H1 (cell line): ENCODE measurements at regions not wholly inside any gene's neighbourhood (a gene's known extent, or its start where the extent isn't known, plus 50 kb on each side); places are given as distances from the start of the nearest gene placed in this dataset.
"Not testable (repeated sequence)": the region's sequence is repeated elsewhere in the genome, so short reads cannot be mapped to it uniquely, and the experiment has no call there.

Experiments used
- CTCF ChIA-PET: fragments of 300-600 bp; sonication (Branson Sonifier 250); formaldehyde crosslinking; loops from one replicate; lab custom pipeline; 2021; ENCODE audit not compliant: partially characterized antibody; lab: Charles Lee
- POLR2A ChIA-PET: fragments of 300-600 bp; sonication (Branson Sonifier 250); formaldehyde crosslinking; loops from one replicate; lab custom pipeline; 2021; ENCODE audit warnings: inconsistent platforms; ENCODE audit not compliant: partially characterized antibody; lab: Charles Lee
- DNase-seq, 2 experiments: peaks; one replicate each; pipeline versions ENCODE4 v3.0.0 to v3.0.0-alpha.2; 2010 to 2022; ENCODE audit warnings: low spot score in 2 of 2, low read depth in 1 of 2, mixed read lengths in 1 of 2
- FAIRE-seq: peaks from 2 replicates; lab custom pipeline; 2011; peaks lifted over from hg19 to GRCh38; lab: Jason Lieb, UNC
- H2AFZ ChIP-seq: 2 replicates; pipeline ENCODE4 v1.8.1; 2012; ENCODE audit warnings: low read length, inconsistent platforms
- H2AK5ac ChIP-seq: 2 replicates; pipeline ENCODE4 v1.6.1; 2013; ENCODE audit warnings: low read depth, low read length
- H2BK120ac ChIP-seq: replicated peaks from 2 replicates; pipeline ENCODE3; 2013; ENCODE audit warnings: low read depth, low read length, inconsistent platforms
- H2BK12ac ChIP-seq: 2 replicates; pipeline ENCODE4 v1.6.1; 2013; ENCODE audit warnings: low read depth, low read length
- H2BK15ac ChIP-seq: 2 replicates; pipeline ENCODE4 v1.6.1; 2013; ENCODE audit warnings: low read length
- H2BK20ac ChIP-seq: 2 replicates; pipeline ENCODE4 v1.6.1; 2013; ENCODE audit warnings: low read length
- H2BK5ac ChIP-seq: 2 replicates; pipeline ENCODE4 v1.6.1; 2013; ENCODE audit warnings: low read depth, low read length
- H3K14ac ChIP-seq: 2 replicates; pipeline ENCODE4 v1.6.1; 2013; ENCODE audit warnings: inconsistent platforms; ENCODE audit not compliant: insufficient read length
- H3K18ac ChIP-seq: 2 replicates; pipeline ENCODE4 v1.6.1; 2013; ENCODE audit warnings: low read length; ENCODE audit errors: extremely low read depth
- H3K23ac ChIP-seq: 2 replicates; pipeline ENCODE4 v1.6.1; 2013; ENCODE audit warnings: inconsistent platforms; ENCODE audit not compliant: insufficient read length
- H3K23me2 ChIP-seq: 2 replicates; pipeline ENCODE4 v1.6.1; 2013; ENCODE audit warnings: low read depth, low read length
- H3K27ac ChIP-seq: 2 replicates; pipeline ENCODE4 v1.6.1; 2011; ENCODE audit warnings: low read depth, low read length, inconsistent platforms
- H3K27me3 ChIP-seq, 4 experiments: replicated peaks in 1 of 4; 1 replicate in 1 of 4; 2 replicates in 3 of 4; pipeline versions ENCODE4 v1.6.1 to v1.8.1; 2011 to 2013; ENCODE audit warnings: low read length in 3 of 4, mild to moderate bottlenecking in 3 of 4, inconsistent platforms in 2 of 4, mixed read lengths in 2 of 4, moderate library complexity in 1 of 4; ENCODE audit not compliant: control insufficient read depth in 3 of 4, insufficient read depth in 3 of 4; ENCODE audit errors: extremely low read depth in 1 of 4
- H3K36me3 ChIP-seq, 4 experiments: 2 replicates each; pipeline versions ENCODE4 v1.6.1 to v1.8.1; 2011 to 2013; ENCODE audit warnings: mild to moderate bottlenecking in 4 of 4, low read length in 3 of 4, moderate library complexity in 2 of 4, control low read depth in 1 of 4, inconsistent platforms in 1 of 4; ENCODE audit not compliant: insufficient read depth in 4 of 4, control insufficient read depth in 2 of 4
- H3K4ac ChIP-seq: replicated peaks from 2 replicates; pipeline ENCODE3; 2013; ENCODE audit warnings: low read length, low read depth, mixed read lengths, inconsistent platforms; ENCODE audit not compliant: insufficient read length
- H3K4me1 ChIP-seq, 4 experiments: replicated peaks in 1 of 4; 1 replicate in 1 of 4; 2 replicates in 3 of 4; pipeline versions ENCODE4 v1.6.1 to v1.8.1; 2011 to 2013; ENCODE audit warnings: low read length in 3 of 4, inconsistent platforms in 2 of 4, mixed read lengths in 1 of 4; ENCODE audit not compliant: insufficient read depth in 4 of 4, control insufficient read depth in 3 of 4
- H3K4me2 ChIP-seq, 2 experiments: 2 replicates each; pipeline versions ENCODE4 v1.6.1 to v1.8.1; 2011 to 2013; ENCODE audit warnings: low read depth in 2 of 2, low read length in 2 of 2, control low read depth in 1 of 2, inconsistent platforms in 1 of 2, mild to moderate bottlenecking in 1 of 2; ENCODE audit not compliant: insufficient read depth in 1 of 2
- H3K4me3 ChIP-seq, 4 experiments: fragments of 200-600, 300-600 bp in 1 of 4; sonication (generic), shearing (Covaris generic), sonication (Bioruptor Twin) in 1 of 4; 2 replicates each; pipeline versions ENCODE4 v1.5.1 to v1.8.1; 2011 to 2016; ENCODE audit warnings: low read length in 4 of 4, low read depth in 3 of 4, control low read depth in 2 of 4, inconsistent platforms in 2 of 4, mild to moderate bottlenecking in 2 of 4, mixed read lengths in 1 of 4, moderate library complexity in 1 of 4; ENCODE audit not compliant: insufficient read depth in 2 of 4; ENCODE audit errors: extremely low read depth in 1 of 4
- H3K56ac ChIP-seq: replicated peaks from 2 replicates; pipeline ENCODE3; 2013; ENCODE audit warnings: low read depth, mild to moderate bottlenecking, mixed read lengths, low read length, inconsistent platforms; ENCODE audit not compliant: insufficient read length
- H3K79me1 ChIP-seq: 2 replicates; pipeline ENCODE4 v1.6.1; 2013; ENCODE audit warnings: low read depth, low read length, control low read depth
- H3K79me2 ChIP-seq, 2 experiments: 2 replicates each; pipeline versions ENCODE4 v1.6.1 to v1.8.1; 2012 to 2013; ENCODE audit warnings: low read length in 2 of 2, mild to moderate bottlenecking in 2 of 2, inconsistent platforms in 1 of 2; ENCODE audit not compliant: insufficient read depth in 2 of 2, control insufficient read depth in 1 of 2
- H3K9ac ChIP-seq, 4 experiments: replicated peaks in 1 of 4; 1 replicate in 1 of 4; 2 replicates in 3 of 4; pipeline versions ENCODE4 v1.6.1 to v1.8.1; 2011 to 2013; ENCODE audit warnings: low read depth in 3 of 4, low read length in 3 of 4, control low read depth in 2 of 4, mild to moderate bottlenecking in 2 of 4, moderate library complexity in 2 of 4, inconsistent platforms in 1 of 4; ENCODE audit errors: extremely low read depth in 1 of 4
- H3K9me3 ChIP-seq, 2 experiments: 2 replicates each; pipeline versions ENCODE4 v1.6.1 to v1.8.1; 2012 to 2013; ENCODE audit warnings: mild to moderate bottlenecking in 2 of 2, moderate library complexity in 2 of 2, control low read depth in 1 of 2, inconsistent platforms in 1 of 2, low read depth in 1 of 2, low read length in 1 of 2, mixed read lengths in 1 of 2; ENCODE audit not compliant: insufficient read depth in 2 of 2
- H4K20me1 ChIP-seq, 2 experiments: replicated peaks in 1 of 2; 2 replicates each; pipeline versions ENCODE3 to v1.8.1; 2011 to 2013; ENCODE audit warnings: inconsistent platforms in 2 of 2, low read length in 2 of 2, mild to moderate bottlenecking in 1 of 2; ENCODE audit not compliant: insufficient read depth in 2 of 2, control insufficient read depth in 1 of 2
- H4K5ac ChIP-seq: 2 replicates; pipeline ENCODE4 v1.6.1; 2013; ENCODE audit warnings: low read length, low read depth, mixed read lengths, inconsistent platforms; ENCODE audit not compliant: insufficient read length
- H4K8ac ChIP-seq: 2 replicates; pipeline ENCODE4 v1.8.0; 2013; ENCODE audit warnings: mild to moderate bottlenecking, moderate library complexity, low read length, inconsistent platforms; ENCODE audit not compliant: insufficient read depth; ENCODE audit errors: extremely low read depth
- H4K91ac ChIP-seq: replicated peaks from 2 replicates; pipeline ENCODE3; 2013; ENCODE audit warnings: low read length, mixed read lengths, inconsistent platforms; ENCODE audit not compliant: insufficient read length
- WGBS, 2 experiments: shearing (Covaris generic) in 1 of 2; methylation state at CpG; one replicate each; pipeline versions ENCODE4 v1.1.6 to v1.1.7; 2013 to 2015; ENCODE audit warnings: low lambda C conversion rate in 2 of 2, mixed read lengths in 2 of 2, inconsistent platforms in 1 of 2, low coverage in 1 of 2, missing lambda C conversion rate in 1 of 2; ENCODE audit not compliant: insufficient replicate concordance in 2 of 2, insufficient coverage in 1 of 2, insufficient read length in 1 of 2; ENCODE audit errors: extremely low coverage in 1 of 2, missing lambda C conversion rate in 1 of 2; 5-methylcytosine and 5-hydroxymethylcytosine counted together

DNA sequence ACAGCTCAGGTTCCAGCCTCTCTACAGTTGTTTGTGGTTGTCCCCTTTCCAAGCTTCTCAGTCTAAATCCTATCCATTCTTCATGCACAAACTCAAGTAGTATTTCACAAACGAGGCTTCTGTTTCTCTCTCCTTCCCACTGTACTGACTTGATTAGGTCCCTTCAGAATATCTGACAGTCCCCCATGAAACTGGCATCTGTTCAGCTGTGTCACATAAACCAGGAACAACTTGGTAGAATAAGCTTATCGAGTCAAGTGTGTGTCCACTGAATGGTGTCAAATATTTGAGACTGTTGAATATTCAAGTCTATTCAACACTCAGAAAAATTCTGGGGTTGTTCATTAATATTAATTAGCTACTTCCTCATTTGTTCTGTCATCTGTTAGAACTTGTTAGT is 61.7 kb upstream of the CCT8L2 start:
- H2BK20ac ChIP-seq, H3K4me3 ChIP-seq, H2AK5ac ChIP-seq, H3K9ac ChIP-seq, H2BK120ac ChIP-seq, H3K4ac ChIP-seq, H3K18ac ChIP-seq, FAIRE-seq, H4K8ac ChIP-seq, H3K23ac ChIP-seq, H4K20me1 ChIP-seq, H3K79me1 ChIP-seq, H4K91ac ChIP-seq, H4K5ac ChIP-seq, CTCF ChIA-PET, H3K56ac ChIP-seq, H2BK5ac ChIP-seq, H3K27me3 ChIP-seq, H3K27ac ChIP-seq, H2BK12ac ChIP-seq, H3K36me3 ChIP-seq, H3K79me2 ChIP-seq, H2BK15ac ChIP-seq, H3K4me2 ChIP-seq, H3K23me2 ChIP-seq, POLR2A ChIA-PET, H2AFZ ChIP-seq, H3K14ac ChIP-seq, H3K4me1 ChIP-seq, DNase-seq: not testable (repeated sequence)
- WGBS, 2 experiments: 71% methylated on average over 2 of the region's 2 CpGs; no CpG with 5 or more reads in 1 of the 2 experiments
- peaks cover 29 to 60% of the 10 kb centered on the region in 2 experiments for H3K9me3 ChIP-seq

DNA sequence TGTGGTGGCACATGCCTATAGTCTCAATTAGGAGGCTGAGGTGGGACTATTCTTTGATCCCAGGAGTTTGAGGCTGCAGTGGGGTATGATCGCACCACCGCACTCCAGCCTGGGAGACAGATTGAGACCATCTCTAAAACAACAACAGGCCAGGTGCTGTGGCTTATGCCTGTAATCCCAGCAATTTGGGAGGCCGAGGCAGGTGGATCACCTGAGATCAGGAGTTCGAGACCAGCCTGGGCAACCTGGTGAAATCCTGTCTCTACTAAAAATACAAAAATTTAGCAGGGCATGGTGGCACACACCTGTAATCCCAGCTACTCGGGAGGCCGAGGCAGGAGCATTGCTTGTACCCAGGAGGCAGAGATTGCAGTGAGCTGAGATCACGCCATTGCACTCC is 60.6 kb upstream of the CCT8L2 start:
- H4K20me1 ChIP-seq, H2BK5ac ChIP-seq, H3K27me3 ChIP-seq, H2BK12ac ChIP-seq, H3K56ac ChIP-seq, H2BK120ac ChIP-seq, H4K5ac ChIP-seq, H3K27ac ChIP-seq, H3K4me1 ChIP-seq, H2AFZ ChIP-seq, H3K36me3 ChIP-seq, H4K91ac ChIP-seq, H3K9ac ChIP-seq, H3K23ac ChIP-seq, H3K79me2 ChIP-seq, H2BK20ac ChIP-seq, H3K79me1 ChIP-seq, H3K4me2 ChIP-seq, H3K23me2 ChIP-seq, H3K14ac ChIP-seq, FAIRE-seq, H3K18ac ChIP-seq, H2BK15ac ChIP-seq, H3K4ac ChIP-seq, POLR2A ChIA-PET, DNase-seq, H4K8ac ChIP-seq, H2AK5ac ChIP-seq, H3K4me3 ChIP-seq, CTCF ChIA-PET: not testable (repeated sequence)
- 89% methylated on average over 7 of the region's 7 CpGs; no CpG with 5 or more reads in 1 of the 2 experiments for WGBS, 2 experiments
- peaks cover 25 to 66% of the 10 kb centered on the region in 2 experiments for H3K9me3 ChIP-seq
